Right hindlimb (tissue), 1 donor: ENCODE measurements at regions not wholly inside any gene's neighbourhood (a gene's known extent, or its start where the extent isn't known, plus 50 kb on each side); places are given as distances from the start of the nearest gene placed in this dataset.

Experiments
- DNase-seq: peaks from one replicate; pipeline ENCODE4 v3.0.0-alpha.2; 2018

GRCh38 chr10:58936364-58936763 is 240.1 kb upstream of the PHYHIPL start:
- no peak for DNase-seq

GRCh38 chr10:58937423-58937822 is 239.0 kb upstream of the PHYHIPL start:
- DNase-seq: no peak

GRCh38 chr10:58942724-58943123 is 233.7 kb upstream of the PHYHIPL start:
- DNase-seq: no peak

- no peak for DNase-seq
Observed at GRCh38 chr10:58943256-58943890, 233.1 kb upstream of the PHYHIPL start.

- no peak for DNase-seq
Observed at GRCh38 chr10:58943960-58944359, 232.5 kb upstream of the PHYHIPL start.

GRCh38 chr10:58948303-58948702 is 228.1 kb upstream of the PHYHIPL start:
- DNase-seq: no peak

- no peak for DNase-seq
Observed at GRCh38 chr10:58950618-58951017, 225.8 kb upstream of the PHYHIPL start.

GRCh38 chr10:58951087-58951486 is 225.4 kb upstream of the PHYHIPL start:
- no peak for DNase-seq

GRCh38 chr10:58951746-58952145 is 224.7 kb upstream of the PHYHIPL start:
- DNase-seq: peak; percentile 62

- DNase-seq: peak; percentile 57
Observed at GRCh38 chr10:58952162-58952601, 224.3 kb upstream of the PHYHIPL start.

GRCh38 chr10:58952747-58953466 is 223.5 kb upstream of the PHYHIPL start:
- DNase-seq: peak; percentile 73

- DNase-seq: no peak
Observed at GRCh38 chr10:58954178-58954577, 222.3 kb upstream of the PHYHIPL start.

GRCh38 chr10:58955615-58956014 is 220.8 kb upstream of the PHYHIPL start:
- DNase-seq: no peak

- DNase-seq: no peak
Observed at GRCh38 chr10:58956926-58957325, 219.5 kb upstream of the PHYHIPL start.

GRCh38 chr10:58957517-58957916 is 218.9 kb upstream of the PHYHIPL start:
- DNase-seq: no peak

GRCh38 chr10:58963101-58963534 is 213.3 kb upstream of the PHYHIPL start:
- no peak for DNase-seq

GRCh38 chr10:58963723-58964124 is 212.7 kb upstream of the PHYHIPL start:
- DNase-seq: peak; percentile 71

GRCh38 chr10:58965855-58966254 is 210.6 kb upstream of the PHYHIPL start:
- no peak for DNase-seq

- no peak for DNase-seq
Observed at GRCh38 chr10:58967551-58968388, 208.7 kb upstream of the PHYHIPL start.

- DNase-seq: no peak
Observed at GRCh38 chr10:58968389-58968755, 208.1 kb upstream of the PHYHIPL start.

- DNase-seq: no peak
Observed at GRCh38 chr10:58969576-58969975, 206.9 kb upstream of the PHYHIPL start.

GRCh38 chr10:58970160-58970915 is 206.1 kb upstream of the PHYHIPL start:
- DNase-seq: no peak

GRCh38 chr10:58971211-58971610 is 205.2 kb upstream of the PHYHIPL start:
- no peak for DNase-seq
